GM12872 (cell line): ENCODE measurements at regions not wholly inside any gene's neighbourhood (a gene's known extent, or its start where the extent isn't known, plus 50 kb on each side); places are given as distances from the start of the nearest gene placed in this dataset.

Experiments
- CTCF ChIP-seq: IDR thresholded peaks from 3 replicates; pipeline ENCODE4 v1.5.1; 2011; ENCODE audit warnings: low read depth, mild to moderate bottlenecking, low read length, moderate library complexity; ENCODE audit not compliant: insufficient read depth

- no peak for TF ChIP-seq CTCF
Measured at GRCh38 chr20:20993372-20993771, 112.8 kb downstream of the LINC00237 start.

GRCh38 chr20:20992686-20993360, 113.3 kb downstream of the LINC00237 start:
- TF ChIP-seq CTCF = no peak

- TF ChIP-seq CTCF = no peak
Measured at GRCh38 chr20:20992277-20992676, 113.9 kb downstream of the LINC00237 start.

- TF ChIP-seq CTCF = no peak
Measured at GRCh38 chr20:20989081-20989480, 117.1 kb downstream of the LINC00237 start.

GRCh38 chr20:20979934-20980333, 126.2 kb downstream of the LINC00237 start:
- TF ChIP-seq CTCF = no peak

GRCh38 chr20:20977786-20978185, 128.4 kb downstream of the LINC00237 start:
- TF ChIP-seq CTCF = no peak

GRCh38 chr20:20972490-20972889, 133.7 kb downstream of the LINC00237 start:
- no peak for TF ChIP-seq CTCF
